Fibroblast of skin of back (primary cell): ENCODE measurements at regions not wholly inside any gene's neighbourhood (a gene's known extent, or its start where the extent isn't known, plus 50 kb on each side); places are given as distances from the start of the nearest gene placed in this dataset.

Experiments
- DNase-seq: peaks from one replicate; pipeline ENCODE4 v3.0.0-alpha.2; 2013

GRCh38 chr20:11799281-11799684 is 118.4 kb upstream of the BTBD3 start:
- DNase-seq, result no peak

GRCh38 chr20:11807054-11808048 is 110.3 kb upstream of the BTBD3 start:
- DNase-seq, result peak; percentile 94

- no peak for DNase-seq
Observed at GRCh38 chr20:11808841-11809240, 108.9 kb upstream of the BTBD3 start.

- DNase-seq, result peak; percentile 92
Observed at GRCh38 chr20:11810311-11811083, 107.2 kb upstream of the BTBD3 start.

- DNase-seq, result no peak
Observed at GRCh38 chr20:11813106-11813890, 104.4 kb upstream of the BTBD3 start.

- peak; percentile 71 for DNase-seq
Observed at GRCh38 chr20:11814267-11814666, 103.4 kb upstream of the BTBD3 start.

GRCh38 chr20:11820838-11821237 is 96.9 kb upstream of the BTBD3 start:
- no peak for DNase-seq

- no peak for DNase-seq
Observed at GRCh38 chr20:11822540-11822794, 95.2 kb upstream of the BTBD3 start.

- no peak for DNase-seq
Observed at GRCh38 chr20:11826334-11826733, 91.4 kb upstream of the BTBD3 start.

GRCh38 chr20:11832397-11832796 is 85.3 kb upstream of the BTBD3 start:
- DNase-seq, result no peak

GRCh38 chr20:11832851-11833250 is 84.8 kb upstream of the BTBD3 start:
- DNase-seq, result no peak

GRCh38 chr20:11833825-11834224 is 83.9 kb upstream of the BTBD3 start:
- DNase-seq, result no peak

- no peak for DNase-seq
Observed at GRCh38 chr20:11838076-11838636, 79.5 kb upstream of the BTBD3 start.

- DNase-seq, result no peak
Observed at GRCh38 chr20:11841972-11842461, 75.7 kb upstream of the BTBD3 start.

- no peak for DNase-seq
Observed at GRCh38 chr20:11843289-11843688, 74.4 kb upstream of the BTBD3 start.

- DNase-seq, result no peak
Observed at GRCh38 chr20:11844691-11845090, 73.0 kb upstream of the BTBD3 start.

- DNase-seq, result no peak
Observed at GRCh38 chr20:11845340-11845739, 72.4 kb upstream of the BTBD3 start.

- no peak for DNase-seq
Observed at GRCh38 chr20:11846131-11846530, 71.6 kb upstream of the BTBD3 start.

GRCh38 chr20:11847827-11848226 is 69.9 kb upstream of the BTBD3 start:
- no peak for DNase-seq

- DNase-seq, result no peak
Observed at GRCh38 chr20:11849270-11849915, 68.3 kb upstream of the BTBD3 start.

- DNase-seq, result peak; percentile 48
Observed at GRCh38 chr20:11849976-11850670, 67.6 kb upstream of the BTBD3 start.
